SK-N-SH treated with all-trans-retinoic acid at 6 μM for 48 hours (cell line): ENCODE measurements at regions not wholly inside any gene's neighbourhood (a gene's known extent, or its start where the extent isn't known, plus 50 kb on each side); places are given as distances from the start of the nearest gene placed in this dataset.

ENCODE experiments used
- ATAC-seq: fragments of 200-7000 bp; cut with Tn5 transposase; 3 replicates; pipeline ENCODE4 v1.9.1; 2020; ENCODE audit warnings: mild to moderate bottlenecking, moderate library complexity
- ARNTL ChIP-seq: fragments of 450-650 bp; formaldehyde crosslinking; IDR thresholded peaks from 2 replicates; pipeline ENCODE4 v1.5.0; 2020; ENCODE audit warnings: low read depth, mild to moderate bottlenecking, moderate library complexity, borderline replicate concordance
- BACH2 ChIP-seq: fragments of 250-450 bp; sonication (Bioruptor Pico); IDR thresholded peaks from 2 replicates; pipeline ENCODE4 v1.9.0; 2021; ENCODE audit warnings: mild to moderate bottlenecking, borderline replicate concordance
- CSDC2 ChIP-seq: fragments of 250-450 bp; sonication (Bioruptor Pico); IDR thresholded peaks from 2 replicates; pipeline ENCODE4 v1.5.0; 2020; ENCODE audit warnings: mild to moderate bottlenecking, moderate library complexity
- ESRRG ChIP-seq: fragments of 250-450 bp; sonication (Bioruptor Pico); IDR thresholded peaks from 2 replicates; pipeline ENCODE4 v1.6.1; 2021; ENCODE audit warnings: mild to moderate bottlenecking
- GLIS3 ChIP-seq: fragments of 250-450 bp; sonication (Bioruptor Pico); IDR thresholded peaks from 2 replicates; pipeline ENCODE4 v1.5.0; 2020; ENCODE audit warnings: mild to moderate bottlenecking, moderate library complexity
- ISL1 ChIP-seq: fragments of 250-450 bp; sonication (Bioruptor Pico); IDR thresholded peaks from 2 replicates; pipeline ENCODE4 v2.1.2; 2022; ENCODE audit warnings: mild to moderate bottlenecking, moderate library complexity
- OSR1 ChIP-seq: fragments of 250-450 bp; sonication (Bioruptor Pico); IDR thresholded peaks from 2 replicates; pipeline ENCODE4 v1.8.0; 2022; ENCODE audit warnings: moderate library complexity, mild to moderate bottlenecking, inconsistent platforms
- PPARA ChIP-seq: fragments of 250-450 bp; sonication (Bioruptor Pico); IDR thresholded peaks from 2 replicates; pipeline ENCODE4 v1.5.0; 2020; ENCODE audit warnings: mild to moderate bottlenecking, borderline replicate concordance
- RARB ChIP-seq: fragments of 250-450 bp; sonication (Bioruptor Pico); IDR thresholded peaks from 2 replicates; pipeline ENCODE4 v1.8.0; 2021; ENCODE audit warnings: mild to moderate bottlenecking, moderate library complexity
- SNAI2 ChIP-seq: fragments of 250-450 bp; sonication (Bioruptor Pico); IDR thresholded peaks from 2 replicates; pipeline ENCODE4 v1.5.0; 2020; ENCODE audit warnings: mild to moderate bottlenecking, moderate library complexity
- TCF4 ChIP-seq: fragments of 250-450 bp; sonication (Bioruptor Pico); IDR thresholded peaks from 2 replicates; pipeline ENCODE4 v1.8.0; 2021; ENCODE audit warnings: mild to moderate bottlenecking, moderate library complexity, borderline replicate concordance
- TOX ChIP-seq: fragments of 250-450 bp; sonication (Bioruptor Pico); IDR thresholded peaks from 2 replicates; pipeline ENCODE4 v1.8.0; 2021; ENCODE audit warnings: mild to moderate bottlenecking, moderate library complexity, borderline replicate concordance
- ZC3H10 ChIP-seq: fragments of 250-450 bp; sonication (Bioruptor Pico); IDR thresholded peaks from 2 replicates; pipeline ENCODE4 v1.5.1; 2021; ENCODE audit warnings: mild to moderate bottlenecking, moderate library complexity
- ZFP3 ChIP-seq: fragments of 250-450 bp; sonication (Bioruptor Pico); IDR thresholded peaks from 2 replicates; pipeline ENCODE4 v1.5.0; 2020; ENCODE audit warnings: mild to moderate bottlenecking, moderate library complexity
- ZFP30 ChIP-seq: fragments of 450-650 bp; formaldehyde crosslinking; IDR thresholded peaks from 2 replicates; pipeline ENCODE4 v1.5.0; 2022; ENCODE audit warnings: mild to moderate bottlenecking, moderate library complexity
- ZNF565 ChIP-seq: fragments of 450-650 bp; formaldehyde crosslinking; conservative IDR thresholded peaks from 2 replicates; pipeline ENCODE4 v1.5.0; 2020; ENCODE audit warnings: low read depth, mild to moderate bottlenecking, moderate library complexity
- ZNF70 ChIP-seq: fragments of 450-650 bp; formaldehyde crosslinking; IDR thresholded peaks from 2 replicates; pipeline ENCODE4 v1.5.0; 2020; ENCODE audit warnings: mild to moderate bottlenecking, moderate library complexity
- ZNF8 ChIP-seq: fragments of 450-650 bp; formaldehyde crosslinking; IDR thresholded peaks from 2 replicates; pipeline ENCODE4 v1.5.0; 2020; ENCODE audit warnings: mild to moderate bottlenecking, moderate library complexity
- TF ChIP-seq, protein P1 (sequence below): fragments of 250-450 bp; sonication (Bioruptor Pico); IDR thresholded peaks from 2 replicates; pipeline ENCODE4 v1.5.1; 2021; ENCODE audit warnings: mild to moderate bottlenecking, moderate library complexity
- TF ChIP-seq, protein P2 (sequence below): fragments of 250-450 bp; sonication (Bioruptor Pico); IDR thresholded peaks from 2 replicates; pipeline ENCODE4 v1.5.1; 2020; ENCODE audit warnings: low read depth, mild to moderate bottlenecking, moderate library complexity
- TF ChIP-seq, protein P3 (sequence below): fragments of 250-450 bp; sonication (Bioruptor Pico); IDR thresholded peaks from 2 replicates; pipeline ENCODE4 v1.5.0; 2020; ENCODE audit warnings: mild to moderate bottlenecking, moderate library complexity

DNA sequence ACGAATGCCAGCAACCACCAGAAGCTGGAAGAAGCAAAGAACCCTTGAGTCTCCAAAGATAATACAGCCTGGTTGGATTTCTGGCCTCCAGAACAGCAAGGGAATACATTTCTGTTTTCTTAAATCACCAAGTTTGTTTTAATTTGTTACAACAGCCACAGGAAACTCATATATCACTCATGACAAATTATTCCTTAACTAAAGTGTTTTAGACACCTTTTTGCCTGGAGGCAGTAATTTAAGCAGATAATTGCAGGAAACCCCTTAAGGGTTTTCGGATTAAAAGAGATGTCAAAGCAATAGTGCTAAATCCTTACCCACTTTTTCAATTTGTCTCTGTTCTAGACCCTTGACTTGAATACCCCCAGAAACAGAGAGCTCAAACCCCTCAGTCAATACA, 1050.0 kb downstream of the EPHA7 start (continued):
- TF ChIP-seq, protein P1, sequence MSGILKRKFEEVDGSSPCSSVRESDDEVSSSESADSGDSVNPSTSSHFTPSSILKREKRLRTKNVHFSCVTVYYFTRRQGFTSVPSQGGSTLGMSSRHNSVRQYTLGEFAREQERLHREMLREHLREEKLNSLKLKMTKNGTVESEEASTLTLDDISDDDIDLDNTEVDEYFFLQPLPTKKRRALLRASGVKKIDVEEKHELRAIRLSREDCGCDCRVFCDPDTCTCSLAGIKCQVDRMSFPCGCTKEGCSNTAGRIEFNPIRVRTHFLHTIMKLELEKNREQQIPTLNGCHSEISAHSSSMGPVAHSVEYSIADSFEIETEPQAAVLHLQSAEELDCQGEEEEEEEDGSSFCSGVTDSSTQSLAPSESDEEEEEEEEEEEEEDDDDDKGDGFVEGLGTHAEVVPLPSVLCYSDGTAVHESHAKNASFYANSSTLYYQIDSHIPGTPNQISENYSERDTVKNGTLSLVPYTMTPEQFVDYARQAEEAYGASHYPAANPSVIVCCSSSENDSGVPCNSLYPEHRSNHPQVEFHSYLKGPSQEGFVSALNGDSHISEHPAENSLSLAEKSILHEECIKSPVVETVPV (CRISPR knock-in tag): no peak
- no peak for TF ChIP-seq TCF4 (CRISPR knock-in tag)
- TF ChIP-seq ZC3H10: no peak

DNA sequence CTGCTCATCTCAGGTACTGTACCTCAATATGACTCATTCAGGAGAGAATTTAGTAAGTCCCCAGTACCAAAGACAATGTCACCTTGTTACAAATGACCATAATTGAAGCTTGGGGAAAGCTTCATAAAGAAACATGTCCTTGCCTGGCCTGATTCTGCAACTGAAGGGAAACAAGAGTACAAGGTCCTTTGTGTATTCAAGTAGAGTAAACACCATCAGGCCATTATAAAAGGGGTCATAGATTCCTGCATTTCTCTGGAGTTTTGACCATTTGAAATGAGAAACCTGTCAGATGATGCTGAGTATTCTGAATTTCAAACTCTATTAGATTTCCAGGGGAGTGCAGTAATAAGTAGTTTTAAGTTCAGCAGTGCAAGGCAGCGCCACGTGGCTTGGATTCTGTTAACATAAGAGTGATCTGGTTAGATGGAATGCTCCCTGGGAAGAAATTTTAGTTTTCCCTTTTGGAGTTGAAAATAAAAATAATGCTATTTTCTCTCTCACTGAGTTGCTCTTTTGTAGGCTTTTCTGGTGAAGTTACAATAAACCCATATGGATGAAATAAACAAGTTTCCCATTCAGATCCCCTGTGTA, 1054.3 kb downstream of the EPHA7 start:
- TF ChIP-seq ISL1 (CRISPR knock-in tag): no peak
- TF ChIP-seq TCF4 (CRISPR knock-in tag): no peak
- TF ChIP-seq GLIS3 (CRISPR knock-in tag): no peak
- no peak for TF ChIP-seq ZNF70 (CRISPR knock-in tag)
- TF ChIP-seq ZC3H10: no peak
- TF ChIP-seq ARNTL: no peak
- TF ChIP-seq TOX (CRISPR knock-in tag): no peak
- no peak for TF ChIP-seq RARB (CRISPR knock-in tag)
- TF ChIP-seq, protein P2, sequence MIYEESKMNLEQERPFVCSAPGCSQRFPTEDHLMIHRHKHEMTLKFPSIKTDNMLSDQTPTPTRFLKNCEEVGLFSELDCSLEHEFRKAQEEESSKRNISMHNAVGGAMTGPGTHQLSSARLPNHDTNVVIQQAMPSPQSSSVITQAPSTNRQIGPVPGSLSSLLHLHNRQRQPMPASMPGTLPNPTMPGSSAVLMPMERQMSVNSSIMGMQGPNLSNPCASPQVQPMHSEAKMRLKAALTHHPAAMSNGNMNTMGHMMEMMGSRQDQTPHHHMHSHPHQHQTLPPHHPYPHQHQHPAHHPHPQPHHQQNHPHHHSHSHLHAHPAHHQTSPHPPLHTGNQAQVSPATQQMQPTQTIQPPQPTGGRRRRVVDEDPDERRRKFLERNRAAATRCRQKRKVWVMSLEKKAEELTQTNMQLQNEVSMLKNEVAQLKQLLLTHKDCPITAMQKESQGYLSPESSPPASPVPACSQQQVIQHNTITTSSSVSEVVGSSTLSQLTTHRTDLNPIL (CRISPR knock-in tag): no peak
- TF ChIP-seq CSDC2 (CRISPR knock-in tag): no peak
- TF ChIP-seq ZFP3 (CRISPR knock-in tag): no peak
- no peak for ATAC-seq

DNA sequence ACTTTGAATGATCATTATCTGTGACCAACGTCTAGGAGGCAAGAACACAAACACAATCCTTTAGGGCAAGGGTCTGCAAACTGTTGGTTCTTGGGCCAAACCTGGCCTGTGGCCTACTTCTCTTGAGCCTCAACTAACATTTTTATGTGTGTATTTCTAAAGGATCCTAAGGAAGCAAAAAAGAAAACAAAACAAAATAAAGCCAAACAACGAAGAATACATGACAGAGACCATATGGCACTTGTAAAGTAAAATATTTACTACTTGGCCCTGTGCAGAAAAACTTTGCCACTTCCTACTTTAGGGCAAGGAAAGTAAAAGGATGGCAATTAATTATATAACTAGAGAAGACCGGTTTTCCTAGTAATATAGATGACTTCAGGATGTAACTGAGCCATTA, 1056.2 kb downstream of the EPHA7 start:
- TF ChIP-seq GLIS3 (CRISPR knock-in tag): no peak
- no peak for TF ChIP-seq ZFP3 (CRISPR knock-in tag)
- TF ChIP-seq, protein P1 (CRISPR knock-in tag): no peak
- TF ChIP-seq ZNF8: no peak
- TF ChIP-seq PPARA (CRISPR knock-in tag): no peak
- TF ChIP-seq BACH2 (CRISPR knock-in tag): no peak
- no peak for TF ChIP-seq ZNF565 (CRISPR knock-in tag)
- no peak for TF ChIP-seq ZFP30 (CRISPR knock-in tag)
- no peak for TF ChIP-seq TCF4 (CRISPR knock-in tag)
- ATAC-seq: no peak

DNA sequence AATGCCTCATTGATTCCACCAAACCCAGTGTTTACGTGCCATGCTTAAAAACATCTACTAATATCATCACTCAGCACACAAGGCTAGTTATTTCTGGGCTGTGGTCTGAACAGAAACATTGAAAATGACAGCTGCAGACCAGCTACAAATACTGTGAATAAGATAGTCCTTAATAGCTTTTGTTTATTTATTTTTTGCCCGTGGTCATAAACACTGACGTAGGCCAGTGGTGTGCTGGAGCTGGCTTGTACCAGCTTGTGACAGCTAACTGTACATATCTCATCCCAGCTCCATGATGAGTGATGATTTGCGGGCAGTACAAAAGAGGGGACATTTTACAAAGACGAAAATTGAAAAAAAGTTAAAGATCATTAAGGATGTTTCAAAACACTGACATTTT, 1057.0 kb downstream of the EPHA7 start:
- ATAC-seq: no peak
- TF ChIP-seq ZNF8: no peak
- no peak for TF ChIP-seq CSDC2 (CRISPR knock-in tag)
- TF ChIP-seq, protein P3, sequence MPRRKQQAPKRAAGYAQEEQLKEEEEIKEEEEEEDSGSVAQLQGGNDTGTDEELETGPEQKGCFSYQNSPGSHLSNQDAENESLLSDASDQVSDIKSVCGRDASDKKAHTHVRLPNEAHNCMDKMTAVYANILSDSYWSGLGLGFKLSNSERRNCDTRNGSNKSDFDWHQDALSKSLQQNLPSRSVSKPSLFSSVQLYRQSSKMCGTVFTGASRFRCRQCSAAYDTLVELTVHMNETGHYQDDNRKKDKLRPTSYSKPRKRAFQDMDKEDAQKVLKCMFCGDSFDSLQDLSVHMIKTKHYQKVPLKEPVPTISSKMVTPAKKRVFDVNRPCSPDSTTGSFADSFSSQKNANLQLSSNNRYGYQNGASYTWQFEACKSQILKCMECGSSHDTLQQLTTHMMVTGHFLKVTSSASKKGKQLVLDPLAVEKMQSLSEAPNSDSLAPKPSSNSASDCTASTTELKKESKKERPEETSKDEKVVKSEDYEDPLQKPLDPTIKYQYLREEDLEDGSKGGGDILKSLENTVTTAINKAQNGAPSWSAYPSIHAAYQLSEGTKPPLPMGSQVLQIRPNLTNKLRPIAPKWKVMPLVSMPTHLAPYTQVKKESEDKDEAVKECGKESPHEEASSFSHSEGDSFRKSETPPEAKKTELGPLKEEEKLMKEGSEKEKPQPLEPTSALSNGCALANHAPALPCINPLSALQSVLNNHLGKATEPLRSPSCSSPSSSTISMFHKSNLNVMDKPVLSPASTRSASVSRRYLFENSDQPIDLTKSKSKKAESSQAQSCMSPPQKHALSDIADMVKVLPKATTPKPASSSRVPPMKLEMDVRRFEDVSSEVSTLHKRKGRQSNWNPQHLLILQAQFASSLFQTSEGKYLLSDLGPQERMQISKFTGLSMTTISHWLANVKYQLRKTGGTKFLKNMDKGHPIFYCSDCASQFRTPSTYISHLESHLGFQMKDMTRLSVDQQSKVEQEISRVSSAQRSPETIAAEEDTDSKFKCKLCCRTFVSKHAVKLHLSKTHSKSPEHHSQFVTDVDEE (CRISPR knock-in tag): no peak
- TF ChIP-seq OSR1 (CRISPR knock-in tag): no peak
- TF ChIP-seq ZC3H10: no peak
- no peak for TF ChIP-seq ESRRG (CRISPR knock-in tag)
- TF ChIP-seq ZNF70 (CRISPR knock-in tag): no peak
- TF ChIP-seq BACH2 (CRISPR knock-in tag): no peak
- TF ChIP-seq, protein P1 (CRISPR knock-in tag): no peak
- TF ChIP-seq SNAI2 (CRISPR knock-in tag): no peak
- TF ChIP-seq, protein P2 (CRISPR knock-in tag): no peak
- no peak for TF ChIP-seq TOX (CRISPR knock-in tag)
